H1 (cell line): ENCODE measurements at regions not wholly inside any gene's neighbourhood (a gene's known extent, or its start where the extent isn't known, plus 50 kb on each side); places are given as distances from the start of the nearest gene placed in this dataset.

ENCODE experiments used
- CTCF ChIA-PET: fragments of 300-600 bp; sonication (Branson Sonifier 250); formaldehyde crosslinking; loops from one replicate; lab custom pipeline; 2021; ENCODE audit not compliant: partially characterized antibody; lab: Charles Lee
- POLR2A ChIA-PET: fragments of 300-600 bp; sonication (Branson Sonifier 250); formaldehyde crosslinking; loops from one replicate; lab custom pipeline; 2021; ENCODE audit warnings: inconsistent platforms; ENCODE audit not compliant: partially characterized antibody; lab: Charles Lee
- DNase-seq, 2 experiments: peaks; one replicate each; pipeline versions ENCODE4 v3.0.0 to v3.0.0-alpha.2; 2010 to 2022; ENCODE audit warnings: low spot score in 2 of 2, low read depth in 1 of 2, mixed read lengths in 1 of 2
- FAIRE-seq: peaks from 2 replicates; lab custom pipeline; 2011; peaks lifted over from hg19 to GRCh38; lab: Jason Lieb, UNC
- H2AFZ ChIP-seq: 2 replicates; pipeline ENCODE4 v1.8.1; 2012; ENCODE audit warnings: low read length, inconsistent platforms
- H2AK5ac ChIP-seq: 2 replicates; pipeline ENCODE4 v1.6.1; 2013; ENCODE audit warnings: low read depth, low read length
- H2BK120ac ChIP-seq: replicated peaks from 2 replicates; pipeline ENCODE3; 2013; ENCODE audit warnings: low read depth, low read length, inconsistent platforms
- H2BK12ac ChIP-seq: 2 replicates; pipeline ENCODE4 v1.6.1; 2013; ENCODE audit warnings: low read depth, low read length
- H2BK15ac ChIP-seq: 2 replicates; pipeline ENCODE4 v1.6.1; 2013; ENCODE audit warnings: low read length
- H2BK20ac ChIP-seq: 2 replicates; pipeline ENCODE4 v1.6.1; 2013; ENCODE audit warnings: low read length
- H2BK5ac ChIP-seq: 2 replicates; pipeline ENCODE4 v1.6.1; 2013; ENCODE audit warnings: low read depth, low read length
- H3K14ac ChIP-seq: 2 replicates; pipeline ENCODE4 v1.6.1; 2013; ENCODE audit warnings: inconsistent platforms; ENCODE audit not compliant: insufficient read length
- H3K18ac ChIP-seq: 2 replicates; pipeline ENCODE4 v1.6.1; 2013; ENCODE audit warnings: low read length; ENCODE audit errors: extremely low read depth
- H3K23ac ChIP-seq: 2 replicates; pipeline ENCODE4 v1.6.1; 2013; ENCODE audit warnings: inconsistent platforms; ENCODE audit not compliant: insufficient read length
- H3K23me2 ChIP-seq: 2 replicates; pipeline ENCODE4 v1.6.1; 2013; ENCODE audit warnings: low read depth, low read length
- H3K27ac ChIP-seq: 2 replicates; pipeline ENCODE4 v1.6.1; 2011; ENCODE audit warnings: low read depth, low read length, inconsistent platforms
- H3K27me3 ChIP-seq, 4 experiments: replicated peaks in 1 of 4; 1 replicate in 1 of 4; 2 replicates in 3 of 4; pipeline versions ENCODE4 v1.6.1 to v1.8.1; 2011 to 2013; ENCODE audit warnings: low read length in 3 of 4, mild to moderate bottlenecking in 3 of 4, inconsistent platforms in 2 of 4, mixed read lengths in 2 of 4, moderate library complexity in 1 of 4; ENCODE audit not compliant: control insufficient read depth in 3 of 4, insufficient read depth in 3 of 4; ENCODE audit errors: extremely low read depth in 1 of 4
- H3K36me3 ChIP-seq, 4 experiments: 2 replicates each; pipeline versions ENCODE4 v1.6.1 to v1.8.1; 2011 to 2013; ENCODE audit warnings: mild to moderate bottlenecking in 4 of 4, low read length in 3 of 4, moderate library complexity in 2 of 4, control low read depth in 1 of 4, inconsistent platforms in 1 of 4; ENCODE audit not compliant: insufficient read depth in 4 of 4, control insufficient read depth in 2 of 4
- H3K4ac ChIP-seq: replicated peaks from 2 replicates; pipeline ENCODE3; 2013; ENCODE audit warnings: low read length, low read depth, mixed read lengths, inconsistent platforms; ENCODE audit not compliant: insufficient read length
- H3K4me1 ChIP-seq, 4 experiments: replicated peaks in 1 of 4; 1 replicate in 1 of 4; 2 replicates in 3 of 4; pipeline versions ENCODE4 v1.6.1 to v1.8.1; 2011 to 2013; ENCODE audit warnings: low read length in 3 of 4, inconsistent platforms in 2 of 4, mixed read lengths in 1 of 4; ENCODE audit not compliant: insufficient read depth in 4 of 4, control insufficient read depth in 3 of 4
- H3K4me2 ChIP-seq, 2 experiments: 2 replicates each; pipeline versions ENCODE4 v1.6.1 to v1.8.1; 2011 to 2013; ENCODE audit warnings: low read depth in 2 of 2, low read length in 2 of 2, control low read depth in 1 of 2, inconsistent platforms in 1 of 2, mild to moderate bottlenecking in 1 of 2; ENCODE audit not compliant: insufficient read depth in 1 of 2
- H3K4me3 ChIP-seq, 4 experiments: fragments of 200-600, 300-600 bp in 1 of 4; sonication (generic), shearing (Covaris generic), sonication (Bioruptor Twin) in 1 of 4; 2 replicates each; pipeline versions ENCODE4 v1.5.1 to v1.8.1; 2011 to 2016; ENCODE audit warnings: low read length in 4 of 4, low read depth in 3 of 4, control low read depth in 2 of 4, inconsistent platforms in 2 of 4, mild to moderate bottlenecking in 2 of 4, mixed read lengths in 1 of 4, moderate library complexity in 1 of 4; ENCODE audit not compliant: insufficient read depth in 2 of 4; ENCODE audit errors: extremely low read depth in 1 of 4
- H3K56ac ChIP-seq: replicated peaks from 2 replicates; pipeline ENCODE3; 2013; ENCODE audit warnings: low read depth, mild to moderate bottlenecking, mixed read lengths, low read length, inconsistent platforms; ENCODE audit not compliant: insufficient read length
- H3K79me1 ChIP-seq: 2 replicates; pipeline ENCODE4 v1.6.1; 2013; ENCODE audit warnings: low read depth, low read length, control low read depth
- H3K79me2 ChIP-seq, 2 experiments: 2 replicates each; pipeline versions ENCODE4 v1.6.1 to v1.8.1; 2012 to 2013; ENCODE audit warnings: low read length in 2 of 2, mild to moderate bottlenecking in 2 of 2, inconsistent platforms in 1 of 2; ENCODE audit not compliant: insufficient read depth in 2 of 2, control insufficient read depth in 1 of 2
- H3K9ac ChIP-seq, 4 experiments: replicated peaks in 1 of 4; 1 replicate in 1 of 4; 2 replicates in 3 of 4; pipeline versions ENCODE4 v1.6.1 to v1.8.1; 2011 to 2013; ENCODE audit warnings: low read depth in 3 of 4, low read length in 3 of 4, control low read depth in 2 of 4, mild to moderate bottlenecking in 2 of 4, moderate library complexity in 2 of 4, inconsistent platforms in 1 of 4; ENCODE audit errors: extremely low read depth in 1 of 4
- H3K9me3 ChIP-seq, 2 experiments: 2 replicates each; pipeline versions ENCODE4 v1.6.1 to v1.8.1; 2012 to 2013; ENCODE audit warnings: mild to moderate bottlenecking in 2 of 2, moderate library complexity in 2 of 2, control low read depth in 1 of 2, inconsistent platforms in 1 of 2, low read depth in 1 of 2, low read length in 1 of 2, mixed read lengths in 1 of 2; ENCODE audit not compliant: insufficient read depth in 2 of 2
- H4K20me1 ChIP-seq, 2 experiments: replicated peaks in 1 of 2; 2 replicates each; pipeline versions ENCODE3 to v1.8.1; 2011 to 2013; ENCODE audit warnings: inconsistent platforms in 2 of 2, low read length in 2 of 2, mild to moderate bottlenecking in 1 of 2; ENCODE audit not compliant: insufficient read depth in 2 of 2, control insufficient read depth in 1 of 2
- H4K5ac ChIP-seq: 2 replicates; pipeline ENCODE4 v1.6.1; 2013; ENCODE audit warnings: low read length, low read depth, mixed read lengths, inconsistent platforms; ENCODE audit not compliant: insufficient read length
- H4K8ac ChIP-seq: 2 replicates; pipeline ENCODE4 v1.8.0; 2013; ENCODE audit warnings: mild to moderate bottlenecking, moderate library complexity, low read length, inconsistent platforms; ENCODE audit not compliant: insufficient read depth; ENCODE audit errors: extremely low read depth
- H4K91ac ChIP-seq: replicated peaks from 2 replicates; pipeline ENCODE3; 2013; ENCODE audit warnings: low read length, mixed read lengths, inconsistent platforms; ENCODE audit not compliant: insufficient read length
- ASH2L ChIP-seq: fragments of 200-600, 300-600 bp; sonication (generic); IDR thresholded peaks from one replicate; pipeline ENCODE4 v1.7.1; 2017; ENCODE audit warnings: low read length
- CBX5 ChIP-seq: fragments of 300-800, 300-1000 bp; sonication (generic); IDR thresholded peaks from 2 replicates; pipeline ENCODE4 v1.7.1; 2016; ENCODE audit warnings: antibody characterized with exemption, low read length, low read depth
- GABPA ChIP-seq: IDR thresholded peaks from 2 replicates; pipeline ENCODE4 v1.6.1; 2011; ENCODE audit warnings: mild to moderate bottlenecking, low read length, moderate library complexity, borderline replicate concordance; ENCODE audit not compliant: insufficient read depth
- HDAC6 ChIP-seq: IDR thresholded peaks from one replicate; pipeline ENCODE4 v1.7.1; 2012; ENCODE audit warnings: low read depth, mild to moderate bottlenecking, inconsistent platforms, low read length, moderate library complexity
- KDM1A ChIP-seq: fragments of 200-600, 300-600 bp; sonication (generic); IDR thresholded peaks from 2 replicates; pipeline ENCODE4 v1.7.1; 2016; ENCODE audit warnings: mild to moderate bottlenecking, low read length, borderline replicate concordance
- POLR2A ChIP-seq, 2 experiments: IDR thresholded peaks; 1 replicate in 1 of 2; 2 replicates in 1 of 2; pipeline ENCODE4 v1.6.1; 2011; ENCODE audit warnings: low read depth in 2 of 2, low read length in 2 of 2, mild to moderate bottlenecking in 2 of 2; ENCODE audit errors: control extremely low read depth in 1 of 2
- POU5F1 ChIP-seq: IDR thresholded peaks from 2 replicates; pipeline ENCODE4 v1.6.1; 2011; ENCODE audit warnings: low read depth, mild to moderate bottlenecking, low read length, moderate library complexity
- RFX5 ChIP-seq: IDR thresholded peaks from 2 replicates; pipeline ENCODE4 v1.6.1; 2011; ENCODE audit warnings: low read depth, low read length, improper control_type of control experiment, borderline replicate concordance
- SP1 ChIP-seq: IDR thresholded peaks from 2 replicates; pipeline ENCODE4 v1.6.1; 2011; ENCODE audit warnings: low read depth, low read length
- SP2 ChIP-seq: IDR thresholded peaks from 2 replicates; pipeline ENCODE4 v1.6.1; 2012; ENCODE audit warnings: mild to moderate bottlenecking, low read length, inconsistent platforms
- SRF ChIP-seq: IDR thresholded peaks from 2 replicates; pipeline ENCODE4 v1.6.1; 2011; ENCODE audit warnings: mild to moderate bottlenecking, low read depth, low read length, moderate library complexity
- TAF1 ChIP-seq: IDR thresholded peaks from 2 replicates; pipeline ENCODE4 v1.6.1; 2011; ENCODE audit warnings: mild to moderate bottlenecking, low read depth, low read length
- ZNF274 ChIP-seq: IDR thresholded peaks from 2 replicates; pipeline ENCODE4 v1.7.0; 2012; ENCODE audit warnings: low read length, borderline replicate concordance; ENCODE audit errors: extremely low read depth
- WGBS, 2 experiments: shearing (Covaris generic) in 1 of 2; methylation state at CpG; one replicate each; pipeline versions ENCODE4 v1.1.6 to v1.1.7; 2013 to 2015; ENCODE audit warnings: low lambda C conversion rate in 2 of 2, mixed read lengths in 2 of 2, inconsistent platforms in 1 of 2, low coverage in 1 of 2, missing lambda C conversion rate in 1 of 2; ENCODE audit not compliant: insufficient replicate concordance in 2 of 2, insufficient coverage in 1 of 2, insufficient read length in 1 of 2; ENCODE audit errors: extremely low coverage in 1 of 2, missing lambda C conversion rate in 1 of 2; 5-methylcytosine and 5-hydroxymethylcytosine counted together
- TF ChIP-seq, protein P1 (sequence below): IDR thresholded peaks from 2 replicates; pipeline ENCODE4 v1.6.1; 2012; ENCODE audit warnings: low read length, inconsistent platforms

DNA sequence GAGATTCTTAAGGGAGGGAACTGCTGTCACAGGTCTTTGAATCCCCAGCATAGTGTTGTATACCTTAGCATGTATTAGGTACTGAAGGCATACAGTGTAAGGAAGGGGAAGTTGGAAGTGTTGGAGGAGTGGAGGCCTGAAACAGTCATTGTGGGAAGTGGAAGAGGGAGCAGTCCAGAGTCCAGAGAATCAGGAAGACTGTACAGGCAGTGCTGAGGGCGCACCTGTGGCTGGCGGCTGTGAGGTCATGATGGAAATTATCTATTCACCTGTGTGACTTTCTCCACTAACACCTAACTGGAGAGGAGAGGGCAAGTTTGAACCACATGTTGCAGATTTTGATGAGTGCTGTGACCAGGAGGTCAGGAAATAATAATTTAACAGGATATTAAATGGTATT is 119.7 kb upstream of the NIPBL start:
- no peaks in the 10 kb centered on the region; a peak in 1 of 7 replicates for H3K4me1 ChIP-seq
- H3K23ac ChIP-seq, result no peak overlapping the region
- H3K18ac ChIP-seq, result no peak overlapping the region
- no peak for DNase-seq
- no peak overlapping the region for H4K91ac ChIP-seq
- H3K4me2 ChIP-seq, result no peak overlapping the region
- no peak overlapping the region for H4K5ac ChIP-seq
- no peaks in the 10 kb centered on the region for H3K79me1 ChIP-seq
- H2BK20ac ChIP-seq, result no peak overlapping the region
- no peak overlapping the region for H3K27ac ChIP-seq
- H3K4ac ChIP-seq, result no peak overlapping the region
- no peak overlapping the region for H2BK12ac ChIP-seq
- no peak overlapping the region for H2BK120ac ChIP-seq
- FAIRE-seq, result no peak
- H2BK5ac ChIP-seq, result no peak overlapping the region
- no peaks in the 10 kb centered on the region for H4K20me1 ChIP-seq
- no peak overlapping the region for H3K56ac ChIP-seq
- H3K23me2 ChIP-seq, result no peaks in the 10 kb centered on the region; the same call in 1 of the 2 replicates
- 84% methylated on average over 2 of the region's 2 CpGs; no CpG with 5 or more reads in 1 of the 2 experiments for WGBS, 2 experiments
- CTCF ChIA-PET, result interaction anchor here (1.1 to 6.3 kb wide), 4 partner anchors 12 to 61 kb away, joined by 4 to 43 read pairs (median 18); no protein-coding TSS in a partner anchor
- no peak overlapping the region for H2BK15ac ChIP-seq
- no peak overlapping the region for H3K4me3 ChIP-seq
- H3K79me2 ChIP-seq, result no peaks in the 10 kb centered on the region
- H3K36me3 ChIP-seq, result no peaks in the 10 kb centered on the region
- no peaks in the 10 kb centered on the region for H3K9me3 ChIP-seq
- POLR2A ChIA-PET, result no interaction called here
- no peak overlapping the region for H3K9ac ChIP-seq
- H2AFZ ChIP-seq, result no peak overlapping the region
- no peaks in the 10 kb centered on the region for H3K27me3 ChIP-seq
- no peak overlapping the region for H4K8ac ChIP-seq
- no peak overlapping the region for H3K14ac ChIP-seq
- H2AK5ac ChIP-seq, result no peak overlapping the region
- no peak for TF ChIP-seq KDM1A
- no peak for TF ChIP-seq GABPA
- no peak for TF ChIP-seq ASH2L
- no peak for TF ChIP-seq SP2
- no peak for TF ChIP-seq RFX5
- TF ChIP-seq TAF1, result no peak
- TF ChIP-seq POLR2A (IDR thresholded peaks at IDR 0.05; ENCODE audit: control extremely low read depth in 1 of 2, low read depth in 2 of 2, low read length in 2 of 2), result no peak
- TF ChIP-seq HDAC6, result no peak
- TF ChIP-seq ZNF274, result no peak
- TF ChIP-seq SP1, result no peak
- TF ChIP-seq, protein P1, sequence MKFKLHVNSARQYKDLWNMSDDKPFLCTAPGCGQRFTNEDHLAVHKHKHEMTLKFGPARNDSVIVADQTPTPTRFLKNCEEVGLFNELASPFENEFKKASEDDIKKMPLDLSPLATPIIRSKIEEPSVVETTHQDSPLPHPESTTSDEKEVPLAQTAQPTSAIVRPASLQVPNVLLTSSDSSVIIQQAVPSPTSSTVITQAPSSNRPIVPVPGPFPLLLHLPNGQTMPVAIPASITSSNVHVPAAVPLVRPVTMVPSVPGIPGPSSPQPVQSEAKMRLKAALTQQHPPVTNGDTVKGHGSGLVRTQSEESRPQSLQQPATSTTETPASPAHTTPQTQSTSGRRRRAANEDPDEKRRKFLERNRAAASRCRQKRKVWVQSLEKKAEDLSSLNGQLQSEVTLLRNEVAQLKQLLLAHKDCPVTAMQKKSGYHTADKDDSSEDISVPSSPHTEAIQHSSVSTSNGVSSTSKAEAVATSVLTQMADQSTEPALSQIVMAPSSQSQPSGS, result no peak
- no peak for TF ChIP-seq SRF
- no peak for TF ChIP-seq POU5F1
- no peak for TF ChIP-seq CBX5
